GM12864 (cell line): ENCODE measurements at regions not wholly inside any gene's neighbourhood (a gene's known extent, or its start where the extent isn't known, plus 50 kb on each side); places are given as distances from the start of the nearest gene placed in this dataset.
A peak's percentile ranks its signal among the peaks of the same experiment; 100 is the strongest.
"Not testable (repeated sequence)": the region's sequence is repeated elsewhere in the genome, so short reads cannot be mapped to it uniquely, and the experiment has no call there.

Experiments
- DNase-seq: peaks from one replicate; pipeline ENCODE4 v3.0.0-alpha.2; 2011; ENCODE audit warnings: low read depth
- H3K4me3 ChIP-seq: 2 replicates; pipeline ENCODE4 v1.5.1; 2011; ENCODE audit warnings: mild to moderate bottlenecking, low read depth, low read length, control low read depth
- CTCF ChIP-seq: IDR thresholded peaks from 2 replicates; pipeline ENCODE4 v1.5.1; 2011; ENCODE audit warnings: low read depth, mild to moderate bottlenecking, moderate library complexity, low read length, control low read depth, inconsistent platforms; ENCODE audit errors: missing control alignments

- DNase-seq: peak; percentile 18
- TF ChIP-seq CTCF: peak; percentile 76
- no peak overlapping the region for H3K4me3 ChIP-seq
Measured at GRCh38 chr15:55108858-55109518, 87.8 kb downstream of the RSL24D1 start.

GRCh38 chr15:55108448-55108847, 88.3 kb downstream of the RSL24D1 start:
- no peak overlapping the region for H3K4me3 ChIP-seq
- TF ChIP-seq CTCF: no peak
- no peak for DNase-seq

DNA sequence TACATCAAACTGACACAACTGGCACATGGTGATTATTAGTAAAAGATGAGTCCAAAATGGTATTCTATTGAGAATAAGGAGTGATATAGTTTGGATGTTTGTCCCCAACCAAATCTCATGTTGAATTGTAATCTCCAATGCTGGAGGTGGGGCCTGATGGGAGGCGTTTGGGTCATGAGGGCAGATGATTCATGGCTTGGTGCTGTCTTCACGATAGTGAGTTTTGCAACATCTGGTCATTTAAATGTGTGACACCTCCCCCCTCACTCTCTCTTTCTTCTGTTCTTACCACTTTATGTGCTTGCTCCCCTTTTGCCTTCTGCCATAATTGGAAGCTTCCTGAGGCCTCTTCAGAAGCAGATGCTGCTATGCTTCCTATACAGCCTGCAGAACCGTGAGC, 90.6 kb downstream of the RSL24D1 start:
- no peak overlapping the region for H3K4me3 ChIP-seq
- TF ChIP-seq CTCF: no peak
- no peak for DNase-seq

GRCh38 chr15:55094136-55094535, 102.6 kb downstream of the RSL24D1 start:
- no peak overlapping the region for H3K4me3 ChIP-seq
- TF ChIP-seq CTCF: no peak
- no peak for DNase-seq

DNA sequence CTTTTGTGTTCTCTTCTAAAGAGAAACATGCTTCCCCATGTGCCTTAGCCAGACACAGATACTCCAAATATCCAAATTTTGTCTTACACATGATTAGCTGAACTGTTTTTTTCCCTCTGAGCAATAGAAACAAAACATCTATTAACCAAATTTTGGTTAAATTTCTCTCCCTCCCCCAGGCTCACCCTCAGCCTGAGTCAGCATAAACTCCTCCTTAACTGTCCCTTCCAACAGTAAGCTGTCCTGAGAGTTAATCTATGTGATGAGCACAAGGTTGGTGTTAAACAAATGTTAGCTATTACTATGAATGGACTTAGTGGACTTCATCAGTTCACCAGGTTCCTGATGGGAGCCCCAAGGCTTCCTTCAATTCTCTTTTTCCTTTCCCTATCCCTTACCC, 108.5 kb downstream of the RSL24D1 start:
- no peak for TF ChIP-seq CTCF
- DNase-seq: no peak
- no peak overlapping the region for H3K4me3 ChIP-seq

DNA sequence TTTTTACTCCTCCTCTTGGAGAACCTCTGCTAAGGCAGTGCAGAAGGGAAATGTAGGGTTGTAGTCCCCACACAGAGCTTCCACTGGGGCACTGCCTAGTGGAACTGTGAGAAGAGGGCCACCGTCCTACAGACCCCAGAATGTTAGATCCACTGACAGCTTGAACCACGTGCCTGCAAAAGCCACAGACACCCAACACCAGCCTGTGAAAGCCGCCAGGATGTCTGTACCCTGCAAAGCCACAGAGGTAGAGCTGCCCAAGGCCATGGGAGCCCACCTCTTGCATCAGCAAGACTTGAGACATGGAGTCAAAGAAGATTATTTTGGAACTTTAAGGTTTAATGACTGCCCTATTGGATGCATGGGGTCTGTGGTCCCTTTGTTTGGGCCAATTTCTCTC, 112.1 kb downstream of the RSL24D1 start:
- no peak for DNase-seq
- no peak for TF ChIP-seq CTCF

DNA sequence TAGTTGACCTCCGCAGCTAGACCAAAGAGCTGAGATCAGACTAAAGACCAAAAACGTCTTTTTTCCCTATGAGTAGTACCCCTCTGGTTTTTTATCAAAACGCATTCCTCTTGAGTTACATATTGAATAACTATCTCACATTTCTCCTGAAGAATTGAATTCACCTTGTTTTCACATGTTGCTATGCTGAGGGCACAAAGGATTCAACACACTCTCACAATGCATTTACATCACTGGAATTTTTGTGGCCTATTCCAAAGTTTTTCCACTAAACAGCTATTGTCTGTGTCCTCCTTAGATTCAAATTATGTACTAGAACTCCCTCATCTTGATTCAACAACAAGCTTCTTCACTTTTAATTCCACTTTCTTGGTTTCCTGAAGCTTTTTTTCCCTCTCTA, 112.5 kb downstream of the RSL24D1 start:
- no peak for DNase-seq
- H3K4me3 ChIP-seq: no peak overlapping the region
- TF ChIP-seq CTCF: no peak

More for the DNA sequence above, 112.1 kb downstream of the RSL24D1 start:
- H3K4me3 ChIP-seq: no peak overlapping the region

GRCh38 chr15:55077052-55077451, 119.7 kb downstream of the RSL24D1 start:
- H3K4me3 ChIP-seq, DNase-seq: not testable (repeated sequence)
